ENCODE measurements at regions not wholly inside any gene's neighbourhood (a gene's known extent, or its start where the extent isn't known, plus 50 kb on each side); places are given as distances from the start of the nearest gene placed in this dataset.

DNA sequence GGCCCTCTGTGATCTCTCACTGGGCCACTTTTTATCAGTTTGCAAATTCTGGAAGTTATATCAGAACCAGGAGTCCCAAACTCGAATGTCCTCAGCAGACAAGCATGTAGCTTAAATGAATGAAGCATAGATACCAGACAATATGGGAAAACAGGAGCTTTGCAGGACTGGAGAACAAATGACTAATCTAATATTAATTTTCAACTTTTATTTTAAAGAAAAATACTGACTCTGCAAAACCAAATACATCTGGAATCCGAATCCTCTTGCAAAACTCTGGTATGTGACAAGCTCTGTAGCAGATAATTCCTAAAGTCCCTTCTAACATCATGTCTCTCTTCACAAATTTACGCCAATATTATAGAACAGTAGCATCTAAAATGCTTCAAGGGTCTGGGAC, 427.4 kb downstream of the TTLL7 start:
- no peak for DNase-seq

DNA sequence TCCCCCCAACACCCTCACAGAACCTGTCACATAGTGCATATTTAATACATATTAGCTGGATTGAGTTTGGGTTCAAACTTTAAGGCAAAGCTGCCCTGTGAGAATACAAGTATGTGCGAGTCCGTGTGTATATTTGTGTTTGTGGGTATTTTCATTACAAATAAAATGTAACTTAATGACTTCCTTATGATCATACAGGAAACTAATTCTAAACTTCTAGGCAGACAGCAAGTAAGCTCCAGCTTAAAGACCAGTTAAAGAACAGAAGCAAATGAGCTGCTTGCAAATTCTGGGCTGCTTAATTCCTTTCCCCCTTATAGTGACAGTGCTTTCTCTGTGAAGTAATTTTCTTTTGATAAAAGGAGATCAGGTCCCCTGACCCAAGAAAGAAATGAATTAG, 437.6 kb downstream of the TTLL7 start:
- DNase-seq: no peak

DNA sequence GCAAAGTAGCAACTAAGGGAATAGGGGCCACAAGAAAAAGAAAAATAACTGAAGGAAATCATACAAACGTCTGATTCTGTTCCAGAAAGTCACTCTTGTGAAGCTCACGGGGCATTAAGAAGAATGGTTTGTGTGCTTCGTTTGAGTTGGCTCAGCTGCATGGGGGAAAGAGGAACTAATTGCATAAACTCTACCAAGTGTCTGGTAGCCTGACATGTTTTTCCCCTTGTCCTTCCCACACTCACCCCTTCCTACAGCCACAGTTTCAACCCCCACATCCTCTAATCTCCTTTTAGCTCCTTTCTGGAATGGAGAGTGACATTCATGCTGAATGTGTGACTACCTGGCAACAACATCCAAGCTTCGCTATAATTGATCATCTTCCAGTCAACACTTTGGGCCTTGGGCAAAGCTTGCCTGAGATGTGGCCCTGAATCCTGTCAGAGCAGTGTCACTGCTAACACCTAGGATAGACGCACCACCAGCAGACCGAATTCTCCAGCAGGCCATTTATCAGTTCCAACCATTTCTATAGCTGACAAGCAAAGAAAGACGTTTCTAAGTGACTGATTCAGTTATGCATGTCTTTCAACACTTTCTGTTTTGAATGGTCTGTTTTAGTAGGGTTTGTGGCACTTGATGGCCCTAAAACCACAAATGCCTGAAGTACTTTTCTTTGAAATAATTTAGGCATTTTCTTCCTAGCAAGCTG, 439.6 kb downstream of the TTLL7 start:
- no peak for DNase-seq

DNA sequence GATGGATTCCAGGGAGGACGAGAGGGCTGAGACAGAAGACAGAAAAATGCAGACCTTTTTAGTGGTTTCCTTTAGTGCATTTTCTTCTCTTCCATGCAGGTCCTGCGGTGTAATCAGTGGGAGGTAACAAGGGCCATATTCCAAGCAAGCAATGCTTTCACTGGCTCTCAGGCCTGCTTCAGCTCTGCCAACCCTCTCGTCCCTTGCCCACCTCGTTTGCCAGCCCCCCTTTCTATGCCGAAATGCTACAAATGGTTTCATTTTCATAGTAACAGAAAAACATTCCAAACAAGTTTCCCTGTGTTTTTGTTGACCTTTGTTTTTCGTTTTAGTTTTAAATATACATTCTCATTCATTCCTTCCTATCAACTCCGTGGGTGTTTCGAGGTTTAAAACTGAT, 443.1 kb downstream of the TTLL7 start:
- no peak for DNase-seq

DNA sequence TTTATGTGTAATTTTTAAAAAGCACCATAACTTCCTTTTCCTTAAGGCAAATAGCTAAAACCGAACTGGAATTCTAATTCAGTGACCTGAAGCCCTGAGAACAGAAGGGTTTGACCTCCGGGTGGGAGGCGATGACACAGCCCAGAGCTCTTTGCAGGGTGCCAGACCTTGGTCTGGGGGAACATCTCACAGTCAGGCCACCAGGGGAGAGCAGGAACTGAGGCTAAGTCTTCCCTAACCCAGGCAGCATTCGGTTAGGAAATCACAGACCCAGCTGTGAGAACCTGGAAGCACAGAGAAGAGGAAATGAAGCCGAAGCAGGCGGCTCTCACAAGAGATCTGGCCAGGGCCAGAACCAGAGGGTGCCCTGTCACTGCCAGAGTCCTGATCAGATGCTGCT, 444.8 kb downstream of the TTLL7 start:
- DNase-seq: no peak

DNA sequence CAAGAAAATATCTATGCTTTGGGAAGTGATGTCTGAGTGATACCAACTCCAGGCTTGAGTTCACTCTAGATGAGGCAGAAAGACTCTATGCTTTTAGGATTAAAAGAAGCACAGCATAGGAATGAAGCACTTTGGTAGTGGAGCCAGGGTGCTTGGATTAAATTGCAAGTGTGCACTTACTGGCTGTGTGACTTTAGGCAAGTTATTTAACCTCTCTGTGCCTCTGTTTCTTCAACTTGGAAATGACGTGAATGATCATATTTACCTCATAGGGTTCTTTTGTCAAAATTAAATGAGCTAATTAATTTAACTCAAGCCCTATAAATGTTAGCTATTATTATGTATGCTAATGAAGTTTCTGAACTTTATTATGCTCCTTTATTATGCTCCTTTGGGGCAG, 446.1 kb downstream of the TTLL7 start:
- DNase-seq: no peak

DNA sequence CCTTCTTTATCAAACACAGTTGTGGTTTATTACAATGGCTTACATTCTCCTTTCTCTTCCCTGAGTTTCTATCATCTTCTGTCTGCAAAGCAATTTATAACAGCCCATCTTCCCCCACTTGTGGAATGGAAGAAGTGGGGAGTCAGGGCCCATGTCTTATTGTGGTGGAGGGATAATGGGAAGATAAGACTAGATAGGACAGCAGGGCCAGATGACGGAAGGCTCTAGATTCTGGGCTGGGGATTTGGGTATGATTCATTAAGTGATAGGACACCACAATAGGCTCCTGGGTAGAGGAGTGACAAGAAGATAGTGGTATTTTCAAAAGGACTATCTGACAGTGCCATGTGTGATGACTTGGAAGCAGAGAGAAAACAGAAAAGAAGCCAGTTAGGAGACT, 450.6 kb downstream of the TTLL7 start:
- no peak for DNase-seq

DNA sequence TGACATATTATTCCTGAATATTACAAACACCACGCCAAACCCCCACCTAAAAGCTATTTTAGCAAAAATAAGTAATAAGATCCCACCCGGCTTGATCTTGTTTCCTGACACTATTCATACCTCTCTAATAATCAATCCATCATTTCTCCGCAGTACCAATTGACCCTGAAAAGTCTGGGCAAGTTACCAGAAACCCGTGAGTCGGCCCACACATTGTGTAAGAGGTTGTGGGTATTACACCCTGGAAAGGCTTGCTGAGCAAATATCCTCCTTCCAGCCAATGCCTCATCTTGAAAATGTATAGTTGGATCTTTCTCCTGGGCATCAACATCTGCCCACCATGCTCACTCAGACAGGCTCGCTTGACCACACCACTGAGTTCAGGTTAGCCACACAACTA, 451.0 kb downstream of the TTLL7 start:
- DNase-seq: no peak

DNA sequence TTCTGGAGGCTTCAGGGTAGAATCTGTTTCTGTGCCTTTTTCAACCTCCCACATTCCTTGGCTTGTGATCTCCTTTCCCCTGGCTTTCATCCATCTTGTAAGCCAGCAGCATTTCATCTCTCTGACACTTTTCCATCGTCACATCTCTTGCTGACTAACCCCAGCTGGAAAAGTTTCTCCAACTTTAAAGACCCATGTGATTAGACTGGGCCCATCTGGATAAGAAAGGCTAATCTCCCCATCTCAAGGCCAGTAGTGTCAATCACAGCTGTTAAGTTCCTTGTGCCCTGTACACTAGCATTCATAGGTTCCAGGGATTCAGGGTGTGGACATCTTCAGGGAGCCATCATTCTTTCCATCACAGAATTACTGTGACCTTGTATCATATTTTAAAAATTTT, 452.1 kb downstream of the TTLL7 start:
- DNase-seq: no peak

DNA sequence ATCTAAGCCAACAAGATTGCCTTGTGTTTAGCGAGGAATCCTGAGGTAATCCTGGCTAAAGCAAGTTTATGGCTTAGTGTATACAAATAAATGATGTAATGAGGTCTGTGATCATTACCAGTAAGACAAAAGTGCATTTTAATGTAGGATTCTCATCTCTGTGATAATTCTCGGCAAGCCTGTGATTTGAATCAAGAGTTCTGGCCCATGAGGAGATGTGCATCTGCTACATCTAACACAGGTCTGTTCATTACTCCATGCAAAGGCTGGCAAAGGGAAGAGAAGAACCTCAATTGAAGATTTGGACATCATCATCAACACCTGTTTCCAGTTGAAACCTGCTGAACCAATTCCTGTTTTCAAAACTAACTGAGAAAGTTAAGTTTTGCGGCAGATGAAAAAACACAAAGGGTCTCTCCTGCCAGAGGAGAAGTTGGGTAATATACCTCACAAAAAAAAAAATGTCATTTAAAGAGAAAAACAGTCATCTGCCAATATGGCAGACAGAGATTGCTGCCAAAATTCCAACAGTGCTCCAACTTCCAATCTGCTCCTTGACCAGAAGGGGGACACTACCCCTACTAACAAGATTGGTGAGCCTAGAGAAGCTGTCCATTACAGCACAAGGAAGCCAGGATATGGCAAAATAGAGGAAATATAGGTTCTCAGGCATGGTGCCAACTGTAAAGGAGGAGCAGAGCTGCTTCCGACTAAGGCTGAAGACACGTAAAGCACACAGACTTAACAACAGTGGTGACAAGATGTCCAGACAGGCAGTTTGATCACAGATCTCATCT, 453.7 kb downstream of the TTLL7 start:
- no peak for DNase-seq

DNA sequence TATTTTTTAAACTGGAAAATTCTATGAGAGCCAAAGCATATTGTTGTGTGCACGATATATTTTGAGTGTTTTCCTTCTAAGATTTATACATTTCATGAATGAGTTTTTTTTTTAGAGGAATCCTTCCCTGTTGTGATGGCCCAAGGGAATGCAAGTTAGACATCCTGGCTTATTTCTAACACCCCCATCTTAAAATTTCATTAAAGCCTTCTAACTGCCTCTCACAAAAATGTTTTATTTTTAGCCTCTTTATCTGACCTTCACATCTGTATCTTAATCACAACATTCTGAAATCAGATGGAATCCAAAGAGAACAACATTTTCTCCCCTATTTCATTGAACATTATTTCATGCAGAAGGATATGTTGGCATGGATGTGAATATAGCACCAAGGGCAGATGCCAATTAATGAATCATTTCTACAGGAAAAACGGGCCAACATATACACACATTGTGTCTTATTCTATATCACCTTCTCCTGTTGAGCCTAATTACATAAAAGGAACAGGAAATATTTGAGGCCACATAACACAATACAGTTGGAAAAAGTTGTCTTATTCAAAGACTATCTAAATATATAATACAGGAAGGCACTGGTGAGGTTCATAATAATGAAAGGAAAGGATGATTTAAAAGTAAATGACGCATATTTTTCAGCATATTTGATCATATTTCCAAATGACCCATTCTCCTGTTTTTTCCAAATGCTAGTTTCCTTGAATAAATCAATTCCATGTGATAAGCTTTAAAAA, 455.5 kb downstream of the TTLL7 start:
- DNase-seq: no peak

DNA sequence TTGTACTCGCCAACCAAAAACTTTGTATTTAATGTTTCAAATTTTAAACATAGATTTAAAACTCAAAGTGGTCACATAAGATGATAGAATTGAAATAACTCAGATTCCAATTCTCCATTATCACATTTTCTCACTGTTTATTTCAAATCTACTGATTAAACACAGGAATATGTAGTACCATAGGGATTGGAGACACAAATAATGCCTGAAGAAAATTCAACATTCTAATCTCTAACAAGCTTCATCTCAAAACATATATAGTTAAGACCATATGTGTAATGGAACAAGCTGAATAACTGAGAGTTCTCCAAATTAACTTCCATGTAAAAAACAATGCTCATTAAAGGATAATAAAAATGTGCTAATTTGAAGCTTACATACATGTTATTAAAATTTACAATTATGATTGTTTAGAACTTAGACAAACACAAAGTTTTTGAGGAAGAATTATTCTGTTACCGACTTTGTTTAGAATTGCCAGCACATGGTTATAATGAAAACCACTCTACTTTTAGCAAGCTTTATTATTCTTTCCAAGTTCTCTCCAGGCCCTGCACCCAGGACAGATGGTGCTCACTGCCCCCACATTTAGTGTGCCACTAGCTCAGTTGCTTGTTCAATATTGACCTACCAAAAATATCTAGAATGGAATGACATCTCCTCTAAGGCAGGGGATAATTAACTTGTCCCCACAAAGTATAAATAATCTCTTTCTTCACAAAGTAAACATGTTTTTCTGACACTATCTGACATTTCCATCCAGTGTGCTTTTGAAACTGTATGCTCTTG, 467.2 kb downstream of the TTLL7 start:
- DNase-seq: peak in 2 of 3 experiments; percentile 4 to 58

DNA sequence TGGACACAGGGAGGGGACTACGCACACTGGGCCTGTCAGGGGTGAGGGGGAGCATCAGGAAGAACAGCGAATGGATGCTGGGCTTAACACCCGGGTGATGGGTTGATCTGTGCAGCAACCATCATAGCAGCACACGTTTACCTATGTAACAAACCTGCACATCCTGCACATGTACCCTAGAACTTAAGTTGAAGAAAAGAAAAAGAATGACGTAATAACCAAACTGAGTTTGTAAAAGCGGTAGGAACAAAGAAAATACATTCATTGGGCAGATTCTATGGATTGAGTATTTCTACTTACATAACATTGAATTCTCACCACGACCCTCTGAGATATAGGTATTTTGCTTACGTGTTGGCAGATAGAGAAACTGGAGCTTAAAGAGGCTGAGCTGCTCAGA, 468.4 kb downstream of the TTLL7 start:
- DNase-seq: no peak

DNA sequence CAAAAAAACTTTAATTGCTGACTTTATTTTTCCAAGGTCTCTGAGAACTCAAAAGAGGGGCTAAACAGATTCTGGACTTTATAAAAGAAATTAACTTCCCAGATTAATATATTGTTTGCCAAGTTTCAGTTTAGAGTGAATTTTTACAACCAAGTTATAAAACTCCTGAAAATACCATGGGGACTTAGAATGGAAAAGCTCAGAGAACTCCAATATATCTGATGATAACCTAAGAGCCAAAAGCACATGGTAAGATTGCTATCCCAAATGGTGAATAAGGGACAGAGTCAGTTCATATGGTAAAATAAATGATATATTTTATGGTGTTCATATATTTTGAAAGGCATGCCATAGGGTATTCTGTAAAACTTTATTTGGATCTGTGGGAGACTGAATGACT, 470.9 kb downstream of the TTLL7 start:
- no peak for DNase-seq

DNA sequence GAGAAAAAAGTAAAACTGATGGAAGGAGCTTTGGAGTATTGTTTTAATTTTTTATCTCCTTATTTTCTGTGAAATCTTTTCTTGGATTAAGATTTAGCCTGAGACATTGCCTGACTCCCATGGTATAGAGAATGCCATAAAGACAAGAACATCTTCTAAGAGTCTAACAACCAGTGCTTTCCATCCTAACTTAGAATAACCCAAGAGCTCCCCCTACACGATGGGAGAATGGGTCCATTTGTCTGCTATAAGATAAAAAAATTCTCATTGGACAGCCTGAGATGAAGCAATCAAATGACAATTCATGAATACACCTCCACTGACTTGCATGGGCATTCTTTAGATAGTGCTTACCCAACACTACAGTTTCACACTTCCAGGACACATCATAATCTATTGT, 478.1 kb downstream of the TTLL7 start:
- no peak for DNase-seq

DNA sequence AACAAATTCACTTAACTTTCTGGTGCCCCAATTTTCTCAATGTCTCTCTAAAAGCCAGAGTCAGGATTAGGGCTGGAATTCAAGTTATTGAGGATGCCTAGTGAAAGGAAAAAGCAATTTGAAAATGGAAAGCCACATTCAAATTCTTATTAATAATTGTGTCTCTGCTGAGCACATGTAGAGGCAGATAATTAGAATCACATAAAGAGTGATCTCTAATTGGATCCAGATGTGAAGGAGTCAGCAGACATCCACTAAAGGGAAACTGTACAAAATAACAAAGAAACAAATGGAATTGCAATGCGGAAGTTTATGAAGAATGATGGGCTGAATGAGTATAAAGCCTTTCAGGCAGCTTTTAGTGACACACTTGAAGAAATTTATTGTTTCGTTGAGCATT, 482.6 kb downstream of the TTLL7 start:
- no peak for DNase-seq

DNA sequence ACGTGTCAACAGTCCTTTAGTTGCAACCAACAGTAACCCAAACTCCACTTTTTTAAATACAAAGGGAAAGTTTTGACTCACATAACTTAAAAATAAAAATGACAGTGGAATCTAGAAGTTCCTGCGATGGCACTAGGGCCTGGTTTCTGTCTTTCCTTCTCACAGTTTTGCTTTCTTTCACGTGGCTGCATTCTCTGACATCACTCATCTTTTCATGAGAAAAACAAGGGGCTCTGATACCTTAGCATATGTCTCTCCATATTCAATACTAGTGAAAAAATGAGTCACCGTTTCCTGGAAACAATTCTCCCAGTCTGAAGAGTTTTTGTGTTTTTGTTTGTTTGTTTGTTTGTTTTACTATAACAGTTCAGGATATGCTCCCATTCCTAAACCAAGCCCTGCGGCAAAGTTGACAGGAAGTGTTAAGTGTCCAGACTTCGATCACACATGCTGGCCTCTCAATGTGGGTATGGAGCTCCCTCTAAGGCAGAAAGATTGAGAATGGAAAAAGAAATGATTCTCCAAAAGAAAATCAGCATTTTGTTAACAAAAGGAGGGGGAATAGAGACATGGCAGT, 483.3 kb downstream of the TTLL7 start:
- no peak for DNase-seq

DNA sequence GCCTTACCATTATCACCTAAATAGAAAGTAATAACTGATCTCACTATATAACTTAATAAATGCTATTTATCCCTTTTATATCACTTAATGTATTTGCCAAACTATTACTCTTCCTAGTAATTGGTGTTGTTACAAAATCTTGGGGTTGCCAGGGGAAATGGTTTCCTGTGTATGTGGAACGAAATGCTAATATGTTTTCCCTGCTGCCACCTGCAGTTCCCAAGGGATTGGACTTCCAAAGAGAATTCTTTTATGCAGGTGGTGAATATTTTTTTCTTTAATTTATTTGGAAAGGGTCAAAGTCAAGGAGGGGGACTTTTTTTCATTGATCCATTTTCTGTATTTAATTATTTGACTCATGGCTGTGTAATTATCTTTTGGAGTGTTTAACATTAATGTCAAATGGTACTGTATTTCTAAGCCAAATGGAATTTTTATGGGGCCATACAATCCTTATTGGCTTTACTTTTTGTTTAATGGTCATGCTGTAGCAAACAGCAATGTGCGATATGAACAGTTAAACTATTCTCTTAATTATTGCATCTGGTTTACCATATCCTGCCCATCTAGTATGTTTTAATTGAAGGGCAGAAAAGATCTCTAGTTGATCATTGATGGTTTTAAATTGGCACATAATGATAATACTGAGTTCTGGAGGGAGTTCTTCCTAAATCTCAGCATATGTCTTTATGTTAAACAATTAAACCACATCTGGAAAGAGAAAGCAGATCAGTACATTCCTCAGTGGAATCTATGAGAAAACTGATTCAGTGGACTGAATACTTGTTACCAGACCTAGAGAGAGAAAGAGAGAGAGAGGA, 486.3 kb downstream of the TTLL7 start:
- peak; percentile 5 to 92 (median 60) for DNase-seq

DNA sequence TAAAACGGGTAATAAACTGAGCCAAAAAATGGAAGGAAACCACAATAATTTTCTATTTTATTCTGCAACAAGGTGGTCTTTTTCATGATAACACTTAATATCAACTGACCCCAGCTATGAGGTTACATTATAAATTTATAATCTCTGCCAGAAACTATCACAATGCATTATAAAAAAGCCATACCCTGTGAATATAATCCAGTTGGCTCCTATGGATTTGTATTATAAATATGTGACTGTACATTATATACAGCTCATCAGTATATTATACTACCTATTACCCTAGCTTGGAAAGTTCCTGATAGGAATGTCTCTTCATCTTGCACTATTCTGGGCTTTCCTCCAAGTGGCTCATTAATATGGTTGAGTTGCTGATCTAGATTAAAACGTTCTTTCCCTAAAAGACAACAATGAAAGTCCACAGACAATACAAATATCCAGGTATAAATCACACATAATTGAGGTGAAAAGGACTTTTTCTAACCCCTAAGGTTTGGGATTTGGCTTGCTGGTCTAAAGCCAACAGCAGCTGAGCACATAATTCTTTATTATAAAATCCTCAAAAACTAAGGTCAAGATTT, 487.7 kb downstream of the TTLL7 start:
- peak in 1 of 3 experiments; percentile 45 for DNase-seq

DNA sequence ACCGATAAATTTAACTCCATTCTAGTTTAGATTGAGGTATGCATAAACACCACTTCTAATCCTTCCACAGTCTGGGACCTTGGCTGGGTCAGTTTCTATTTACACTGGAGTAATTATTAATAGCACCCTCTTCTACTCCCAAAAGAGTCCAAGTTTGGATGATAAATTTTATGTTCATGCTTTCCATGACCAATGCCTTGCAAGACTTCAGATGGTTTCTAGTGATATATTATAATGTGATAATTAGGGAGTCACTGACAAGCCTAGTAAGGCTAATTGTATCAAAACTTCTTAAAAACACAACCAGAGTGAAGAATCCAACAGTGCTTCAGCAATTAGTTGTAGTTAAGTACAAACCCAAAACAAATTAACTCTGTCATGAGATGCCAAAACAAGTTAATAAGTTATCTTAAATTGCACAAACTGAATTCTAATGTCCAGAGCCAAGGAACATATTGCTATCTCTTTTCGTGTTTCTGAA, 489.6 kb downstream of the TTLL7 start:
- no peak for DNase-seq

DNA sequence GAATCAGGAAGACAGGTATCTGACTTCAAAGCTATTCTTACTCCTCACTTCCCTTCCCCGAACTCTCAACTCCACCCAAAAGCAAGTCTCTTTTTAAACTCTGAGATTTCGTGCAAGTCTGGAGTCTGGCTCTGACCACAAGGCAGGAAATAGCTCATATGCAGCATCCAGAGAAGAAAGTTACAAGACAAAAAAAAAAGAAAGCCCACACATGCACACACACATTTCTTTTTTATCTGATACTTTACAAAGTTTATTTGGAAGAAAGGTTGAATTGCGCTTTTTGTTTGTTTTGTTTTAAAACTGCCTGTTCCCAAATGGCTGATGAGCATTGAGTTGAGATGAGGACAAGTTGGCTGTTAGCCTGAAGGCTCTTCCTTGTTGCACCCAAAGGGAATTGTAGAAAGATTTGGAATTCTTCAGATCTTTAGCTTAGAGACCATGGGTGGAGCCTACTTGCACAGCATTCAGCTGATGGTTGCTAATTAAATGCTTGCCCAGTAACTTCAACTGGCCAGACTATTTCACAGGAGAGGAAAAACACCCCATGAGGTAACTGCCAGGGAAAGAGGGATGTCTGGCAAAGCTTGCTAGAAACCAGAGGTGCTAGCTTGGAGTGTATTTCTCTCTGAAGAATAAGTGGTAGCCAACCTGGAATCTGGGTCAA, 490.3 kb downstream of the TTLL7 start:
- DNase-seq: no peak
